ENCODE measurements at regions not wholly inside any gene's neighbourhood (a gene's known extent, or its start where the extent isn't known, plus 50 kb on each side); places are given as distances from the start of the nearest gene placed in this dataset.

DNA sequence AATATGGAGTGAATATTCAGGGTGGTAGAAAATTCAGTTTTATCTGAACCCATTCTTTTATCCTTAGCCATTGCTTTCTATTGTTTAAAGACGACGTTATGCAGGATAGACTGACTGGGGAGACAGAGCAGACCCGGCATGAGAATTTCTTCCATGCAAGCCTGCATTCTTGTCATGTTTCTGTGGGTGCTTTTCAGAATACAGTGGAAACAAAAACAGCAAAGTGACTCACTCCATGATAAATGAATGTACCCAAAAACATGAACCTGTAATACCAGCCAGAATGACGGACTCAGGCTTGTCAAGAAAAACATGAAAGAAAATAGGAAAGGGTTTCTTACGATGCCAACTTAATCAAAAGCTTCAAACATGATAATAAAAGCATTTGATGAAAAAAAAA lies 924.0 kb downstream of the EFNB2 start:
- Histone ChIP-seq H2BK120ac (replicated peaks; ENCODE audit: low read depth, low read length) (no peak overlapping the region), H3K9ac (replicated peaks in 1 of 4; ENCODE audit: extremely low read depth in 1 of 4, low read depth in 3 of 4, low read length in 3 of 4) (no peak overlapping the region), H2BK12ac (ENCODE audit: low read depth, low read length) (no peak overlapping the region), H4K91ac (replicated peaks; ENCODE audit: insufficient read length, low read length) (no peak overlapping the region), H2BK20ac (ENCODE audit: low read length) (no peak overlapping the region), H2BK5ac (ENCODE audit: low read depth, low read length) (no peak overlapping the region), H2BK15ac (ENCODE audit: low read length) (no peak overlapping the region), H2AFZ (ENCODE audit: low read length) (no peak overlapping the region), H3K18ac (ENCODE audit: extremely low read depth, low read length) (no peak overlapping the region), H4K20me1 (replicated peaks in 1 of 2; ENCODE audit: control insufficient read depth in 1 of 2, insufficient read depth in 2 of 2, low read length in 2 of 2) (no peaks in the 10 kb centered on the region), H3K9me3 (ENCODE audit: insufficient read depth in 2 of 2, low read depth in 1 of 2, low read length in 1 of 2) (no peaks in the 10 kb centered on the region), H3K27me3 (replicated peaks in 1 of 4; ENCODE audit: control insufficient read depth in 3 of 4, extremely low read depth in 1 of 4, insufficient read depth in 3 of 4, low read length in 3 of 4) (no peaks in the 10 kb centered on the region), H3K79me2 (ENCODE audit: control insufficient read depth in 1 of 2, insufficient read depth in 2 of 2, low read length in 2 of 2) (no peaks in the 10 kb centered on the region), H2AK5ac (ENCODE audit: low read depth, low read length) (no peak overlapping the region), H3K4ac (replicated peaks; ENCODE audit: insufficient read length, low read depth, low read length) (no peak overlapping the region), H4K8ac (ENCODE audit: extremely low read depth, insufficient read depth, low read length) (no peak overlapping the region), H3K4me2 (ENCODE audit: insufficient read depth in 1 of 2, low read depth in 2 of 2, low read length in 2 of 2) (no peak overlapping the region), H3K56ac (replicated peaks; ENCODE audit: insufficient read length, low read depth, low read length) (no peak overlapping the region), H3K23ac (ENCODE audit: insufficient read length) (no peak overlapping the region), H3K14ac (ENCODE audit: insufficient read length) (no peak overlapping the region), H3K23me2 (ENCODE audit: low read depth, low read length) (no peaks in the 10 kb centered on the region), H3K79me1 (ENCODE audit: low read depth, low read length) (no peaks in the 10 kb centered on the region), H4K5ac (ENCODE audit: insufficient read length, low read depth, low read length) (no peak overlapping the region), H3K4me3 (ENCODE audit: extremely low read depth in 1 of 4, insufficient read depth in 2 of 4, low read depth in 3 of 4, low read length in 4 of 4) (no peak overlapping the region), H3K27ac (ENCODE audit: low read depth, low read length) (no peak overlapping the region), H3K4me1 (replicated peaks in 1 of 4; ENCODE audit: control insufficient read depth in 3 of 4, insufficient read depth in 4 of 4, low read length in 3 of 4) (peaks cover 0 to 6% (median 2%) of the 10 kb centered on the region in 4 experiments; a peak in 3 of 7 replicates), H3K36me3 (ENCODE audit: control insufficient read depth in 2 of 4, insufficient read depth in 4 of 4, low read length in 3 of 4) (no peaks in the 10 kb centered on the region)
- CTCF ChIA-PET (ENCODE audit: partially characterized antibody): no interaction called here
- WGBS, 2 experiments (ENCODE audit: extremely low coverage in 1 of 2, insufficient coverage in 1 of 2, insufficient read length in 1 of 2, insufficient replicate concordance in 2 of 2, low coverage in 1 of 2, low lambda C conversion rate in 2 of 2, missing lambda C conversion rate in 1 of 2): 43% methylated on average over 5 of the region's 5 CpGs; no CpG with 5 or more reads in 1 of the 2 experiments
- peak in 1 of 2 experiments; percentile 22 for TF ChIP-seq BCL11A (IDR thresholded peaks at IDR 0.05; ENCODE audit: low read depth in 2 of 2, low read length in 2 of 2)
- no peak for TF ChIP-seq RXRA (IDR thresholded peaks at IDR 0.05; ENCODE audit: insufficient read depth, low read depth, low read length)
- no peak for TF ChIP-seq TAF1 (IDR thresholded peaks at IDR 0.05; ENCODE audit: low read depth, low read length)
- TF ChIP-seq EZH2 (IDR thresholded peaks at IDR 0.05; ENCODE audit: low read depth, low read length, severe bottlenecking): no peak
- TF ChIP-seq TEAD4 (IDR thresholded peaks at IDR 0.05; ENCODE audit: low read depth, low read length): peak; percentile 59; the same call in 1 of the 2 replicates
- TF ChIP-seq CHD1 (IDR thresholded peaks at IDR 0.05; ENCODE audit: low read depth, low read length): no peak
- peak; percentile 47; the same call in 1 of the 2 replicates for TF ChIP-seq JUND (IDR thresholded peaks at IDR 0.05; ENCODE audit: low read length)
- TF ChIP-seq SP2 (IDR thresholded peaks at IDR 0.05; ENCODE audit: low read length): no peak
- FAIRE-seq (peak; percentile 73), DNase-seq (ENCODE audit: low read depth in 1 of 2, low spot score in 2 of 2) (no peak)
- POLR2A ChIA-PET (ENCODE audit: partially characterized antibody): no interaction called here
